ENCODE measurements at regions not wholly inside any gene's neighbourhood (a gene's known extent, or its start where the extent isn't known, plus 50 kb on each side); places are given as distances from the start of the nearest gene placed in this dataset.
"Not testable (repeated sequence)": the region's sequence is repeated elsewhere in the genome, so short reads cannot be mapped to it uniquely, and the experiment has no call there.

DNA sequence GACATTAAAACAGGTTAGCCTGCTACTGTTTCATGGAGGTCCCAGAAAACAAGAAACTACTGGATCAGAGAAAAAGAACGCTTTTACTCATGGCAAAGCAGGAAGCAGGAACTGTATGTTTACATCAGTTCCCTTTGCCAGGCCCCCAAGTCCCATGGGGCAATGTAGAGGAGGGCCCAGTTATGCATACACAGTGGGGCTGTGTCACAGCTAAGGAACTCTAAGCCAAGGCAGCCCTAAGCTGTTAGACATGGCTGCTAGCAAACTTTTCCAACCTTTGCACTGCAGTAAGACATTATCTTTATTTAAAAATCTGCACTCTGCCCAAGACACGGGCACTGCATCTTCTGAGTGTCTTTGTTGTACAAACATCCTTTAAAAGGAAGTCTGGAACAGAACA lies 975.8 kb downstream of the C4orf33 start:
- H3K36me3 ChIP-seq (ENCODE audit: control insufficient read depth, insufficient read depth, low read length), result no peaks in the 10 kb centered on the region
- H3K27me3 ChIP-seq (ENCODE audit: control insufficient read depth, insufficient read depth, low read length), result no peaks in the 10 kb centered on the region
- H3K27ac ChIP-seq (ENCODE audit: low read length), result no peak overlapping the region
- H3K9me3 ChIP-seq (ENCODE audit: control insufficient read depth, insufficient read depth, low read length), result no peaks in the 10 kb centered on the region
- H3K4me1 ChIP-seq (ENCODE audit: control insufficient read depth, insufficient read depth, low read length), result no peaks in the 10 kb centered on the region
- WGBS (ENCODE audit: insufficient coverage, insufficient read length), result no CpG with 5 or more reads among the region's 2 CpGs
- H3K4me3 ChIP-seq (ENCODE audit: low read length), result no peak overlapping the region
- DNase-seq (ENCODE audit: low read depth, low spot score), result no peak

DNA sequence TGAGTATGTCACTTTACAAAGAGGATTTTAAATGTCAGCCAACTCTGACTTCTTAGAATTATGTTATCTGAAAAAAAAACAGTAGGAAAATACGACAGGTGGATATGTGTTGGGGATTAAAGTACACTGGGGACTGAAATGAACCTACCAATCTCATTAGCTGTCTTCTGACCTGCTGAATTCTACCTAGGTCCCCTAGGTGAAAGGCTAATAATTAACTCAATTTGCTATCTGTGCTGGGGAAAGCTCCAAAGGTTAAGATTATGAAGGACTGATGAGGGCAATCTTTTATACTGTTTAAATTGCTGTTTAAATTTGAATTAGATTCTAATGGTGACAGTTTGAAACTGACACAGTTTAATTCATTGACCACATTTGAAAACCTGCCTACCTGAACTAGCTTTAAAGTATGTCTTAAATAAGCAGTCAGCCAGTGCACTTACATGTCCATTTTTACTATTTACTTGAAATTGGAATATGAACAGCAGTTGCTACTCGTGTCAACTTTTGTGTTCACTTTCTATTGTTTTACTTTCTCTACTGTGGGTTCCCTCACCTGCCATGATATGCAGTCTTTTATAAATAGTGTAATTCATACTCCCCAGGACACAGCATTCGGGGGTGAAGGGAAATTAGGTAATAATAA lies 977.3 kb downstream of the C4orf33 start:
- Histone ChIP-seq H3K36me3 (ENCODE audit: control insufficient read depth, insufficient read depth, low read length) (no peaks in the 10 kb centered on the region), H3K4me3 (ENCODE audit: low read length) (no peak overlapping the region), H3K4me1 (ENCODE audit: control insufficient read depth, insufficient read depth, low read length) (no peaks in the 10 kb centered on the region), H3K27ac (ENCODE audit: low read length) (no peak overlapping the region), H3K9me3 (ENCODE audit: control insufficient read depth, insufficient read depth, low read length) (no peaks in the 10 kb centered on the region), H3K27me3 (ENCODE audit: control insufficient read depth, insufficient read depth, low read length) (no peaks in the 10 kb centered on the region)
- WGBS (ENCODE audit: insufficient coverage, insufficient read length), result no CpG with 5 or more reads among the region's 3 CpGs
- no peak for DNase-seq (ENCODE audit: low read depth, low spot score)

DNA sequence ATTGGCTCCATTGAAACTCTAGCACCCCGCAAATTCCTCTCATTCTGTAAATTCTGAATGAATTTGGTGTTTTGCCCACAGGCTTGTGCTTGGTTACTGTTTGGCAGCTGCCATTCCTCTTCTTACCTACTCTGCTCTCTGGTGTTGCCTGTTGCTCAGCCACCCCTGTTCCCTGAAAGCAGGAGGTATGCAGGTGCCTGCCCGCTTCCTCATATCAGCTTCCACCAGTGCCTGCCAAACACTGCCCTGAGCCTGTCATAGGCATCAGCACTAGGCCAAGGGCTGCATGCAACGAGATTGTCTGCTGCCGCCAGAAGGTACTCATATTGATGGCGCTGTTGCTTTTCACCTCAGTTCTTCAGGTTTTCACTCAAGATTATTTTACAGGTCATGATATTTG lies 978.1 kb downstream of the C4orf33 start:
- no peaks in the 10 kb centered on the region for H3K9me3 ChIP-seq (ENCODE audit: control insufficient read depth, insufficient read depth, low read length)

DNA sequence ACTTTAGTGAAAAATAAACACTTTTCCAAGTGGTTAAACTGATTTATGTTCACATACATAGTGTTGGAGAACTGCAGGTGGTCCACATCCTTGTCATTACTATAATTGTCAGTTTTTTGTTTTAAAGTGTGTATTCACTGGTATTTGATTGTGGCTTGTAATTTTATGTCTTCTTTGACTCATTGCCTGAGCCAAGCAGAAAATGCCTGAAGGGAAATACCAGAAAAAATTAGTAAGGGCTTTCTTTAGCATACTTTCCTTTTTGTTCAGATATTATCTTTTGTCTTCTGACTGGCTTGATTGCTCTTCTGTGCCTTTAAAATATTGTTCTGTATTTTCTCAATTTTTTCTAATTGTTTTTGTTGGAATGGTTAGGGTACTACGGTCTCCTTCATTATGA lies 981.3 kb downstream of the C4orf33 start:
- H3K27ac ChIP-seq (ENCODE audit: low read length), result no peak overlapping the region
- H3K4me1 ChIP-seq (ENCODE audit: control insufficient read depth, insufficient read depth, low read length), result no peaks in the 10 kb centered on the region
- no CpG with 5 or more reads among the region's 1 CpG for WGBS (ENCODE audit: insufficient coverage, insufficient read length)
- H3K36me3 ChIP-seq (ENCODE audit: control insufficient read depth, insufficient read depth, low read length), result no peaks in the 10 kb centered on the region
- DNase-seq (ENCODE audit: low read depth, low spot score), result no peak
- no peaks in the 10 kb centered on the region for H3K27me3 ChIP-seq (ENCODE audit: control insufficient read depth, insufficient read depth, low read length)
- no peaks in the 10 kb centered on the region for H3K9me3 ChIP-seq (ENCODE audit: control insufficient read depth, insufficient read depth, low read length)
- H3K4me3 ChIP-seq (ENCODE audit: low read length), result no peak overlapping the region

More for the DNA sequence above, 978.1 kb downstream of the C4orf33 start:
- no peaks in the 10 kb centered on the region for H3K27me3 ChIP-seq (ENCODE audit: control insufficient read depth, insufficient read depth, low read length)
- no peaks in the 10 kb centered on the region for H3K4me1 ChIP-seq (ENCODE audit: control insufficient read depth, insufficient read depth, low read length)
- H3K36me3 ChIP-seq (ENCODE audit: control insufficient read depth, insufficient read depth, low read length), result no peaks in the 10 kb centered on the region
- no peak overlapping the region for H3K27ac ChIP-seq (ENCODE audit: low read length)
- DNase-seq (ENCODE audit: low read depth, low spot score), result no peak
- no peak overlapping the region for H3K4me3 ChIP-seq (ENCODE audit: low read length)
- WGBS (ENCODE audit: insufficient coverage, insufficient read length), result no CpG with 5 or more reads among the region's 5 CpGs

DNA sequence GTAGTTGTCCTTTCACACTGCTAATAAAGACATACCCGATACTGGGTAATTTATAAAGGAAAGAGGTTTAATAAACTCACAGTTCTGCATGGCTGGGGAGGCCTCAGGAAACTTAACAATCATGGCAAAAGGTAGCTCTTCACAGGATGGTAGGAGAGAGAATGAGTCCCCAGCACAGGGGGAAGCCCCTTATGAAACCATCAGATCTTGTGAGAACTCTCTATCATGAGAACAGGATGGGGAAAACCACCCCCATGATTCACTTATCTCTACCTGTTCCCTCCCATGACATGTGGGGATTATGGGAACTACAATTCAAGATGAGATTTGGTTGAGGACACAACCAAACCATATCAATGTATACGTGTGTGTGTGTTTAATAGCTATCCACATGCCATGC lies 983.1 kb downstream of the C4orf33 start:
- not testable (repeated sequence) for H3K27me3 ChIP-seq (ENCODE audit: control insufficient read depth, insufficient read depth, low read length); H3K4me1 ChIP-seq (ENCODE audit: control insufficient read depth, insufficient read depth, low read length); DNase-seq (ENCODE audit: low read depth, low spot score); H3K4me3 ChIP-seq (ENCODE audit: low read length); H3K27ac ChIP-seq (ENCODE audit: low read length); H3K9me3 ChIP-seq (ENCODE audit: control insufficient read depth, insufficient read depth, low read length); H3K36me3 ChIP-seq (ENCODE audit: control insufficient read depth, insufficient read depth, low read length)
- no CpG with 5 or more reads among the region's 2 CpGs for WGBS (ENCODE audit: insufficient coverage, insufficient read length)

DNA sequence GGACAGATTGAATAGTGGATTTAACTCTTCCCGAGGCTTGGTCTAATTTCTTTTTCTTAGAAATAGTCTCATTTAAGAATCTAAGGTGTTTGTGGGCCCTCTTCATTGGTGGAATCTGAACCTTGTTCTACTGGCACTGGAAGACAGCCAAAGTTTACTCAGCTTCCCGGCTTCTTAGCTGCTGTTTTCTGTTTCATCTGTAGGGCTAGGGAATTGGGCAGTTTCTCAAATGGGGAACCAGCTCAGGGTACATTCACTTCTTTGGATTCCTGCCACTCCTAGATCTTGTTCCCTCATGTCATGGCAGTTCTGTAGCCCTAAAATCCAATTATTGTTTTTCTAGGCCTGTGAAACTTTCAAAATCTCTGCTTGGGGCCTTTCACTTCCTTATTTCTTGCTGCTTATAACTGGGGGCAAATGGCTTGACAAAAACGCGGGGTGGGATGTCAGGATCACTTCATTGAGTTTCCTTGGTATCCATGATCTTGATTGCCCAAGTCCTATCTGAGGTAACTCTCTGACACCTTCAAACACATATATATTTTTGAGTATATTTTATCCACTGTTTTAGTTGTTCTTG lies 985.0 kb downstream of the C4orf33 start:
- Histone ChIP-seq H3K4me3 (ENCODE audit: low read length) (no peak overlapping the region), H3K9me3 (ENCODE audit: control insufficient read depth, insufficient read depth, low read length) (no peaks in the 10 kb centered on the region), H3K27ac (ENCODE audit: low read length) (no peak overlapping the region), H3K4me1 (ENCODE audit: control insufficient read depth, insufficient read depth, low read length) (no peaks in the 10 kb centered on the region), H3K27me3 (ENCODE audit: control insufficient read depth, insufficient read depth, low read length) (no peaks in the 10 kb centered on the region), H3K36me3 (ENCODE audit: control insufficient read depth, insufficient read depth, low read length) (no peaks in the 10 kb centered on the region)
- no peak for DNase-seq (ENCODE audit: low read depth, low spot score)
- WGBS (ENCODE audit: insufficient coverage, insufficient read length), result no CpG with 5 or more reads among the region's 4 CpGs

DNA sequence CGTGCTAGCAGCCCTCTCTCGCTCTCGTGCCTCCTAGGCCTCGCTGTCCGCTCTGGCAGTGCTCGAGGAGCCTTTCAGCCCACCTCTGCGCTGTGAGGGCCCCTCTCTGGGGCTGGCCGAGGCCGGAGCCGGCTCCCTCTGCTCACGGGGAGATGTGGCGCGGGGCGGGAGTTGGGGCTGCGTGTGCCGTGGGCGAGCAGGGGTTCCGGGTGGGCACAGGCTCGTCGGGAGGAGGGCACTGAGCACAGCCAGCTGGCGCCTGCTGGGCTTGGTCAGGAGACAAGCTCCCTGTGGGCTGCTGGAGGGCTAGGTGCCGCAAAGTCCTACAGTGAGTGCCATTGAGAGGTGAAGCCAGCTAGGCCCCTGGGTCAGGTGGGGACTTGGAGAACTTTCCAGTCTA lies 994.5 kb downstream of the C4orf33 start:
- WGBS (ENCODE audit: insufficient coverage, insufficient read length), result no CpG with 5 or more reads among the region's 22 CpGs
- no peaks in the 10 kb centered on the region for H3K36me3 ChIP-seq (ENCODE audit: control insufficient read depth, insufficient read depth, low read length)
- H3K9me3 ChIP-seq (ENCODE audit: control insufficient read depth, insufficient read depth, low read length), result no peaks in the 10 kb centered on the region
- no peaks in the 10 kb centered on the region for H3K4me1 ChIP-seq (ENCODE audit: control insufficient read depth, insufficient read depth, low read length)
- no peak for DNase-seq (ENCODE audit: low read depth, low spot score)
- H3K27ac ChIP-seq (ENCODE audit: low read length), result no peak overlapping the region
- H3K27me3 ChIP-seq (ENCODE audit: control insufficient read depth, insufficient read depth, low read length), result no peaks in the 10 kb centered on the region
- H3K4me3 ChIP-seq (ENCODE audit: low read length), result no peak overlapping the region

DNA sequence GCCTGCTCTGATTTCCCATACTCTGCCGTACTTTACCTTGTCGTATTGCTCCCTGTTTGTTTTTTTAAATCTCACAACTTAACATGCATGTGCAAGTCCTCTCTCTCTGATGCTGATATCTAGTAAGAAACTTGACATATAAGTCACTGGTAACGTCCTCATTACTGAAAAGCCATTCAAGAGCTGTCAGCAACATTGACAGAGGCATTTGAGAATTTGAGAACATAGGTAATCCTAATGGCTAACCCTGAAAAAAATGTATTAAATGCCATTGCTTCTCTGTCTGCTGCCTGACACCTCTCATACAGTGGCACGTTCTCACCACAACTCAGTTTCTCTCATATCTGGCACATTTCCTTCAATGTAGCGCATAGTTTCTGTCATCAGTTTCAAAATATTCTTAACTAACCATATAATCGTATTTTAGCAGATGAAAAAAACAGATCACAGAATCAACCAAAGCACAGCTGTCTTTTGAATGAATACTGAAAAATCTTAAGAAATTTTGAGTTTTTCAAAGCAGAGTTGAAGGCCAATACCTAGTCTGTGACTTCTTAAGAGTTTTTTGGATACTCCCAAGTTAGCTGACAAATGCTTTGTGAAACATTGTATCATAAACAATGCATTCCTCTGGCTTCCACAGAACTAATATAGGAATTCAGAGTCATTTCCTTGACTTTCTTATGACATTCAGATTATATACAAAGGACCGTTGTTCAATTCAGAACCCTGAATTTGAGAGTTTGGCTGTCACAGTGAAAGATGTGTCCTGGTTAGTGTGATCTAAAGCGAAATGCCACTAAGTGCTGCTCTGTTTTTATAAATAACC lies 996.4 kb downstream of the C4orf33 start:
- no peak overlapping the region for H3K4me3 ChIP-seq (ENCODE audit: low read length)
- no peaks in the 10 kb centered on the region for H3K4me1 ChIP-seq (ENCODE audit: control insufficient read depth, insufficient read depth, low read length)
- no peak overlapping the region for H3K27ac ChIP-seq (ENCODE audit: low read length)
- H3K27me3 ChIP-seq (ENCODE audit: control insufficient read depth, insufficient read depth, low read length), result no peaks in the 10 kb centered on the region
- H3K36me3 ChIP-seq (ENCODE audit: control insufficient read depth, insufficient read depth, low read length), result no peaks in the 10 kb centered on the region
- DNase-seq (ENCODE audit: low read depth, low spot score), result no peak
- H3K9me3 ChIP-seq (ENCODE audit: control insufficient read depth, insufficient read depth, low read length), result no peaks in the 10 kb centered on the region
- no CpG with 5 or more reads among the region's 8 CpGs for WGBS (ENCODE audit: insufficient coverage, insufficient read length)

DNA sequence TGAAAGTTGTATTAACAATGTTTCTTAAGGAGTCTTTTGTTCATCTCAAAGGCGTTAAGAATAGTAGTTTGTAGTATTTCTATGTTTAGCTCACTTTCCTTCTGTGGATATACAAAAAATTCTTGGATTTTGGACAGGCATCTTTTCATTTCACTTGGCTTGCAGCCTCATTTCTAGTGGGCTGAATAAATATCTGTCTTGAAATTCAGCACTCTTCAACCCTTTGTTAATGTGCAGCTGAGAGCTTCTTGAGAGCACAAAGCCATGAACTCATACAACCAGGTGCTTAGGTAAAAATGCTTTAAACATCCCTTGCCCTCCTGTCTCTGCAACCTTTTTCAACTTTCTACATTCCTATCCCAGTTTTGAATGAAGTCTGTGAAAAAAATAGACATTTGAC lies 1003.2 kb downstream of the C4orf33 start:
- Histone ChIP-seq H3K27ac (ENCODE audit: low read length) (no peak overlapping the region), H3K4me1 (ENCODE audit: control insufficient read depth, insufficient read depth, low read length) (no peaks in the 10 kb centered on the region), H3K27me3 (ENCODE audit: control insufficient read depth, insufficient read depth, low read length) (no peaks in the 10 kb centered on the region), H3K9me3 (ENCODE audit: control insufficient read depth, insufficient read depth, low read length) (no peaks in the 10 kb centered on the region), H3K36me3 (ENCODE audit: control insufficient read depth, insufficient read depth, low read length) (no peaks in the 10 kb centered on the region), H3K4me3 (ENCODE audit: low read length) (no peak overlapping the region)
- WGBS (ENCODE audit: insufficient coverage, insufficient read length), result no CpG with 5 or more reads among the region's 1 CpG
- no peak for DNase-seq (ENCODE audit: low read depth, low spot score)

DNA sequence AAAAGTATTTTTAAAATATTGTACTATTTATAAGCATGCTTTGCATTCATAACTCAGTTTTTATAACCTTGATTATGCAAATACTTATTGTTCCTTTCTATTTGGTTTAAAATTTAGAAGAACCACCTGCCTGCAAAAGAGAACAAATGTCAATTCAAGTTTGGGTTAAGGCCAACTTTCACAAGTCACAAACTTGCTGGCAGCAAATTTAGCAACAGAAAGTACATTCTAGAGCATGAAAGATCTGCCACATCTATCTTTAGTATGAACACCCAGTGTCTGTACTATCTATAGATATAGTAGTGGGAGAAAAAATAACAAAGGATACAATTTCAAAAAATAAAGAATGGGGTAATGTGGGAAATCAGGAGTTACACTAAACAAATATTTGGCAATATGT lies 1014.2 kb downstream of the C4orf33 start:
- no peak overlapping the region for H3K27ac ChIP-seq (ENCODE audit: low read length)
- H3K36me3 ChIP-seq (ENCODE audit: control insufficient read depth, insufficient read depth, low read length), result no peaks in the 10 kb centered on the region; the same call in 1 of the 2 replicates
- no peak overlapping the region for H3K4me3 ChIP-seq (ENCODE audit: low read length)
- H3K27me3 ChIP-seq (ENCODE audit: control insufficient read depth, insufficient read depth, low read length), result no peaks in the 10 kb centered on the region
- DNase-seq (ENCODE audit: low read depth, low spot score), result no peak
- H3K9me3 ChIP-seq (ENCODE audit: control insufficient read depth, insufficient read depth, low read length), result no peaks in the 10 kb centered on the region
- no peaks in the 10 kb centered on the region for H3K4me1 ChIP-seq (ENCODE audit: control insufficient read depth, insufficient read depth, low read length)

Measured in iPS DF 6.9 (cell line).